DND-41 (cell line): ENCODE measurements at regions not wholly inside any gene's neighbourhood (a gene's known extent, or its start where the extent isn't known, plus 50 kb on each side); places are given as distances from the start of the nearest gene placed in this dataset.

Source experiments
- EZH2 ChIP-seq: IDR thresholded peaks from 3 replicates; pipeline ENCODE4 v1.6.1; 2012; ENCODE audit warnings: borderline replicate concordance, low read depth, mild to moderate bottlenecking, moderate library complexity, low read length, inconsistent platforms; ENCODE audit not compliant: severe bottlenecking
- TF ChIP-seq, protein P1 (sequence below): IDR thresholded peaks from 2 replicates; pipeline ENCODE4 v1.5.1; 2012; ENCODE audit warnings: borderline replicate concordance, low read length, moderate library complexity, mild to moderate bottlenecking; ENCODE audit not compliant: poor library complexity, severe bottlenecking; ENCODE audit errors: extremely low read depth

DNA sequence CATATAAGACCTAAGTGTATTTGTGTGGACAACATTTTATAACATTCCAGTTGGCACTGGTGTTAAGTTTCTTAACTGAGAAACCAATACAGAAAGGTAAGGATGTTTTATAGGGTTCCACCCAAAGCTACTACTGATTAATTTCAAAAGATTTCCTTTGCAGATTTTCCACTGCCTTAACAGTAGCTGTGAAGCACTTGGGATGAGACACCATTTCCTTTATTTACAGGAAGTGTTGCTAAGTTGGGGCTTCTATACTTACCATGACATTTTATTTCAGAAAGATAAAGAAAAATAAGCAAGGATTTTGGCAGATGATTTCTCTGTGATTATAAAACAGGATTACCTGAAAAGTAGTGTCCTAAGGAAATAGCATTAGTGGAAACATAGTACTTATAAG, 234.3 kb downstream of the CALCRL start:
- TF ChIP-seq, protein P1, sequence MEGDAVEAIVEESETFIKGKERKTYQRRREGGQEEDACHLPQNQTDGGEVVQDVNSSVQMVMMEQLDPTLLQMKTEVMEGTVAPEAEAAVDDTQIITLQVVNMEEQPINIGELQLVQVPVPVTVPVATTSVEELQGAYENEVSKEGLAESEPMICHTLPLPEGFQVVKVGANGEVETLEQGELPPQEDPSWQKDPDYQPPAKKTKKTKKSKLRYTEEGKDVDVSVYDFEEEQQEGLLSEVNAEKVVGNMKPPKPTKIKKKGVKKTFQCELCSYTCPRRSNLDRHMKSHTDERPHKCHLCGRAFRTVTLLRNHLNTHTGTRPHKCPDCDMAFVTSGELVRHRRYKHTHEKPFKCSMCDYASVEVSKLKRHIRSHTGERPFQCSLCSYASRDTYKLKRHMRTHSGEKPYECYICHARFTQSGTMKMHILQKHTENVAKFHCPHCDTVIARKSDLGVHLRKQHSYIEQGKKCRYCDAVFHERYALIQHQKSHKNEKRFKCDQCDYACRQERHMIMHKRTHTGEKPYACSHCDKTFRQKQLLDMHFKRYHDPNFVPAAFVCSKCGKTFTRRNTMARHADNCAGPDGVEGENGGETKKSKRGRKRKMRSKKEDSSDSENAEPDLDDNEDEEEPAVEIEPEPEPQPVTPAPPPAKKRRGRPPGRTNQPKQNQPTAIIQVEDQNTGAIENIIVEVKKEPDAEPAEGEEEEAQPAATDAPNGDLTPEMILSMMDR, result no peak
- TF ChIP-seq EZH2, result no peak
